ENCODE measurements at regions not wholly inside any gene's neighbourhood (a gene's known extent, or its start where the extent isn't known, plus 50 kb on each side); places are given as distances from the start of the nearest gene placed in this dataset.

DNA sequence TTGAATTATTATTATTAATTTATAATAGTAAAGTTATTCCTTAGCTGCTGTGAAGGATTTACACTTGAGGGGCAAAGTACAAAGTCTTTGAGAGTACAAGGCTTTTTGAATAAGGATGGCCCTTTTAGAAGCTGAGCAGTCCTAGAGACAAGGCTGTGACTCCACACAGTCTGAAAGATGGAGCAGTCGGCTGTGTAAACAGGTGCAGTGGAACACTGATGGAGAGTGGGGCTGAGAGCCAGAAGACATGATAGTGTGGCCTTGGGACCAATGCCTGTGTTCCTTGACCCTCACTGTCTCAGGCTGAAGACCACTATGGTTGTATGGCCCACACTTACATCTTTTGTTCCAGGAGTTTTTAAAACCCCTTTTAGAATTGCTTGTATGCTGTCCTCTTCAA is 311.2 kb upstream of the PHF14 start:
- TF ChIP-seq, protein P1, sequence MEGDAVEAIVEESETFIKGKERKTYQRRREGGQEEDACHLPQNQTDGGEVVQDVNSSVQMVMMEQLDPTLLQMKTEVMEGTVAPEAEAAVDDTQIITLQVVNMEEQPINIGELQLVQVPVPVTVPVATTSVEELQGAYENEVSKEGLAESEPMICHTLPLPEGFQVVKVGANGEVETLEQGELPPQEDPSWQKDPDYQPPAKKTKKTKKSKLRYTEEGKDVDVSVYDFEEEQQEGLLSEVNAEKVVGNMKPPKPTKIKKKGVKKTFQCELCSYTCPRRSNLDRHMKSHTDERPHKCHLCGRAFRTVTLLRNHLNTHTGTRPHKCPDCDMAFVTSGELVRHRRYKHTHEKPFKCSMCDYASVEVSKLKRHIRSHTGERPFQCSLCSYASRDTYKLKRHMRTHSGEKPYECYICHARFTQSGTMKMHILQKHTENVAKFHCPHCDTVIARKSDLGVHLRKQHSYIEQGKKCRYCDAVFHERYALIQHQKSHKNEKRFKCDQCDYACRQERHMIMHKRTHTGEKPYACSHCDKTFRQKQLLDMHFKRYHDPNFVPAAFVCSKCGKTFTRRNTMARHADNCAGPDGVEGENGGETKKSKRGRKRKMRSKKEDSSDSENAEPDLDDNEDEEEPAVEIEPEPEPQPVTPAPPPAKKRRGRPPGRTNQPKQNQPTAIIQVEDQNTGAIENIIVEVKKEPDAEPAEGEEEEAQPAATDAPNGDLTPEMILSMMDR (conservative IDR thresholded peaks at IDR 0.05; ENCODE audit: low read depth, low read length), result no peak
- H3K4me3 ChIP-seq (ENCODE audit: low read depth, low read length), result no peak overlapping the region
- DNase-seq (ENCODE audit: low read depth), result no peak

DNA sequence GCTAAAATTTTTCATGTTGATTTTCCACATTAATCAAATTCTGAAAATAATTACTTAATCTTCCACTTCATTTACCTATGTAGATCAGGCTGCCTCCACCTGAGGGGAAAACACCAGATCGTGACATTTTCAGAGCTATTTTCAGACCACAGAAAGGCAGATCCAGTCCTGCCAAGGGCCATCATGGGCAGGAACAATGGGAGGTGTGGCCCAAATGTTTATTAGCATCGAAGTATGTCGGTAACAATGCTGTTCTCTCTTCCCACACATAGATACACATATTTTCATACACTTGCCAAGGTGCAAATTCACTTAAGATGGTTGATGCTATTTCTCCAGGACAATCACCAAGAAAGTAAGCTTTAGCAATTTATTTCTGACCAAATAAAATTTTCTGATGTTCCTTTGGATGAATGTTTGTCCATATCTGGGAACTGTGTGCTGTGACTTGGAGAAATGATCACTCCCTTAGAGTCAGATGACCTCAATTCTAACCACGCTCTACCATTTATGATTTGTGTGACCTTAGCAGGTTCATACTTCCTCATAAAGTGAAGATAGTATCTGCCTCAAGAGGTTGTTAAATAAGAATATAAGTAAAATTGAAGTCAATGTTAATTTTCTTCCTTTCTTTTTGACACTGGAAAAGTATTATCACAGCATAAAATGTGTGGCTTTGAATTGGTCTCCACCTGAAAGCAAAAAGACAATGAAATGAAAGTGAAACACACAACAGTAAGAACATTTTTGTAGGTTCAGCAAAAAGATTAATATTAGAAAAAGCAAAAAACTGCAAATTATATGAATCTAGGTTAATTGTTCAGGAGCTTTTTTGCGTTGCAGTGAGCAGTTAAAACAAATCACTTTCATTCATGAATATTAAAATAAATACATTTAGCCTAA is 310.4 kb upstream of the PHF14 start:
- TF ChIP-seq, protein P1 (conservative IDR thresholded peaks at IDR 0.05; ENCODE audit: low read depth, low read length), result no peak
- DNase-seq (ENCODE audit: low read depth), result no peak
- no peak overlapping the region for H3K4me3 ChIP-seq (ENCODE audit: low read depth, low read length)

DNA sequence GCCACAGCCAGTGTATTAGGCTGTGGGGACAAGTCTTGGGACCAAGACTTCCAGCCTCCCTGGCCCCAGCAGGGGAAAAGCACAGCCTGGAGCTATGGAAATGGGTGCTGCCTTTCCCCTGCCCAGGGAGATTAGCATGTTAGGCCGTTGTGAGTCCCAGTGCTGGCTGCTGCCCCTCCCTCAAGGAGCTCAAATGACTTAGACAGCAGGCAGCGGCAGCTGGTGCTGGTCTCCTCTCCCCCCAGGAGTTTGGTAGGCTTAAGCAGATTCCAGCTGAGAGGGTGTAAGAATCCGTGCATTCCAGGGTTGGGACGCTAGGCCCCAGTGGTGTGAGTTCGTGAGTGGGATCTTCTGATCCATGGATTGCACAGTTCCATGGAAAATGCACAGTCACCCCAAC is 301.5 kb upstream of the PHF14 start:
- no peak for DNase-seq (ENCODE audit: low read depth)
- TF ChIP-seq, protein P1 (conservative IDR thresholded peaks at IDR 0.05; ENCODE audit: low read depth, low read length), result no peak
- H3K4me3 ChIP-seq (ENCODE audit: low read depth, low read length), result no peak overlapping the region

DNA sequence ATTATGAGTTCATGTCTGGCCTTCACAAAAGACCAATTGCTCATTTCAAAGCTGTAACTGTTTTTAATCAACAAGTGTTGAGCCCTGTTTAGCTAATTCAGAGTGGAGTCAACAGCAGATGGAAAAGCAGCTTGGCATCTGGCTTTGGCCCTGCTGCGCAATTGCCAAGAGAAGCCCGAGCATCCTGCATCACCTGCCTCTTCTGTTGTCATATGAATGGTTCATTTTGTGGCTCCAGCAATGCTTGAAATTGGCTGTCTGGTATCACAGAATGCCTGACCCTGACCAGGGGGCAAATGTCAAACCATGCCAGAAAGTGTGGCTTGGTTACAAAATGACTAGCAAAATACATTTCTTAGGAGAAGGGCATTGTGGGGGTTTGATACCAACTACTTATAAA is 296.5 kb upstream of the PHF14 start:
- no peak overlapping the region for H3K4me3 ChIP-seq (ENCODE audit: low read depth, low read length)
- DNase-seq (ENCODE audit: low read depth), result no peak
- TF ChIP-seq, protein P1 (conservative IDR thresholded peaks at IDR 0.05; ENCODE audit: low read depth, low read length), result no peak

DNA sequence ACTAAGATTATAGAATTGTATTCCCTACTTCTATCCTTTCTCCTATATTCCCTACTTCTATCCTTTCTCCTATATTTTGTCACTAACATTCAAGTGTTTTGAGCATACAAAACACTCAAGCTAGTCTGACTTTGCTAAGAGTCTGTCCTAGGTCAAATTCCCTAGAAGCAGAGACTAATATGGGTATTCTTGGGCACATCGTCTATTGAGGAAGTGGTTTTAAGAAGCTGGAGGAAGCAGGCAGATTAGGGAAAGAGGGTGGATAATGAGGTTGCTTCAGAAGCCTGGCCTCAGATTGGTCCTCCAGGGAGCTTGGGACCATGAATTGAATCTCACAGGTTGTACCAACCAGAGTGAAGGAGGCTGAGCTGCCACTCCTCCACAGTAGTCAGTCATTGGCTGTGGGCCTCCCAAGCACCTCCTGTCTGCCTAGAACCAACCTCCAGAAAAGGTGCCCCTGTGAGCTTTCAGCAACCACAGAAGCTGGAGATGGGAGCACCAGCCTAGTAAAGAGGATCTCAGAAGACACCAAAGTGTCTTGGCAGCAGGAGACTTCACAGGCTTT is 295.9 kb upstream of the PHF14 start:
- no peak overlapping the region for H3K4me3 ChIP-seq (ENCODE audit: low read depth, low read length)
- TF ChIP-seq, protein P1 (conservative IDR thresholded peaks at IDR 0.05; ENCODE audit: low read depth, low read length), result no peak
- DNase-seq (ENCODE audit: low read depth), result no peak

DNA sequence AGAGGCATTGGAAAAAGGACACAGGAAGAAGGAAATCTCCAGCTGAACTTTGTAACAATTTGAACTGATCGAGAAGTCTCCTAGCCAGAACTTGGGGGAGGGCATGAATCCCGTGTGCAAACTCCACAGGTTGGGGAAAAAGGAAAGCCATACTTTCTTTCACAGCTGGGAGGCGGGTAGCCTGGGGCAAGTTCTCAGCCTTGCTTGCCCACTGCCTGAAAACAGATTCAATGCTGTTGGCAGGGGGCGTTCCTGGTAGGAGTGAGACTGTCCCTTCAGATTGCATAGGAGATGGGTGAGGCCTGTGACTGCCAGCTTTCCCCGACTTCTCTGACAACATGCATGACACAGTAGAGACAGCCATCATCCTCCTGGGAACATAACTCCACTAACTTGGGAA is 289.1 kb upstream of the PHF14 start:
- TF ChIP-seq, protein P1 (conservative IDR thresholded peaks at IDR 0.05; ENCODE audit: low read depth, low read length), result no peak
- no peak for DNase-seq (ENCODE audit: low read depth)
- no peak overlapping the region for H3K4me3 ChIP-seq (ENCODE audit: low read depth, low read length)

Data from choroid plexus epithelial cell (primary cell).